Endothelial cell of umbilical vein (primary cell): ENCODE measurements at regions not wholly inside any gene's neighbourhood (a gene's known extent, or its start where the extent isn't known, plus 50 kb on each side); places are given as distances from the start of the nearest gene placed in this dataset.

Experiments used
- BruUV-seq: library from RNA; stranded (reverse); fragments of 400-500 nt; replicated peaks from 2 replicates; lab custom pipeline; 2021; lab: Mats Ljungman, UMichigan
- CTCF ChIA-PET: fragments of 300-600, 350-600 bp; sonication (Branson Sonifier 250); formaldehyde crosslinking; loops from one replicate; lab custom pipeline; 2021; ENCODE audit warnings: antibody characterized with exemption, inconsistent platforms; lab: Charles Lee
- POLR2A ChIA-PET: fragments of 300-600, 350-600 bp; sonication (Branson Sonifier 250); formaldehyde crosslinking; loops from one replicate; lab custom pipeline; 2021; ENCODE audit warnings: antibody characterized with exemption, inconsistent platforms; lab: Charles Lee
- DNase-seq: peaks from one replicate; pipeline ENCODE4 v3.0.0-alpha.2; 2011; ENCODE audit warnings: low read depth, low spot score
- FAIRE-seq: peaks from 2 replicates; lab custom pipeline; 2011; peaks lifted over from hg19 to GRCh38; lab: Jason Lieb, UNC
- H2AFZ ChIP-seq: 2 replicates; pipeline ENCODE4 v1.6.0; 2012; ENCODE audit warnings: low read depth, low read length, control low read depth, inconsistent platforms
- H3K27ac ChIP-seq: 2 replicates; pipeline ENCODE4 v1.5.1; 2011; ENCODE audit warnings: low read depth, mild to moderate bottlenecking, control low read depth, low read length, moderate library complexity; ENCODE audit not compliant: insufficient read depth
- H3K27me3 ChIP-seq, 2 experiments: 2 replicates each; pipeline versions ENCODE4 v1.6.0 to v1.6.1; 2011; ENCODE audit warnings: low read length in 2 of 2, mixed read lengths in 1 of 2; ENCODE audit not compliant: control insufficient read depth in 2 of 2, insufficient read depth in 2 of 2
- H3K36me3 ChIP-seq, 2 experiments: 2 replicates in 1 of 2; 3 replicates in 1 of 2; pipeline ENCODE4 v1.5.1; 2011; ENCODE audit warnings: low read length in 2 of 2, mild to moderate bottlenecking in 1 of 2, moderate library complexity in 1 of 2; ENCODE audit not compliant: control insufficient read depth in 2 of 2, insufficient read depth in 2 of 2; ENCODE audit errors: extremely low read depth in 1 of 2
- H3K4me1 ChIP-seq: 3 replicates; pipeline ENCODE4 v1.5.1; 2011; ENCODE audit warnings: mild to moderate bottlenecking, low read length; ENCODE audit not compliant: control insufficient read depth, insufficient read depth; ENCODE audit errors: extremely low read depth
- H3K4me2 ChIP-seq: 2 replicates; pipeline ENCODE4 v1.6.1; 2011; ENCODE audit warnings: low read length, control low read depth, mixed read lengths; ENCODE audit not compliant: insufficient read depth
- H3K4me3 ChIP-seq, 3 experiments: fragments of 200-600 bp in 1 of 3; sonication (generic), shearing (Covaris generic) in 1 of 3; replicated peaks in 1 of 3; 2 replicates each; pipeline ENCODE4 v1.5.1; 2011 to 2016; ENCODE audit warnings: control low read depth in 3 of 3, low read length in 3 of 3, mild to moderate bottlenecking in 2 of 3, inconsistent platforms in 1 of 3, low read depth in 1 of 3, moderate library complexity in 1 of 3; ENCODE audit not compliant: insufficient read depth in 1 of 3
- H3K79me2 ChIP-seq: 2 replicates; pipeline ENCODE4 v1.6.0; 2012; ENCODE audit warnings: low read length, inconsistent platforms; ENCODE audit not compliant: control insufficient read depth, insufficient read depth
- H3K9ac ChIP-seq: replicated peaks from 2 replicates; pipeline ENCODE3; 2011; ENCODE audit warnings: low read length, control low read depth; ENCODE audit not compliant: insufficient read depth; ENCODE audit errors: extremely low read depth
- H3K9me1 ChIP-seq: replicated peaks from 3 replicates; pipeline ENCODE4 v1.6.0; 2011; ENCODE audit warnings: mild to moderate bottlenecking, low read length; ENCODE audit not compliant: control insufficient read depth, insufficient read depth; ENCODE audit errors: extremely low read depth
- H3K9me3 ChIP-seq: replicated peaks from 2 replicates; pipeline ENCODE4 v1.5.1; 2012; ENCODE audit warnings: low read length, inconsistent platforms; ENCODE audit not compliant: control insufficient read depth, insufficient read depth
- H4K20me1 ChIP-seq: replicated peaks from 2 replicates; pipeline ENCODE3; 2011; ENCODE audit warnings: mild to moderate bottlenecking, low read length; ENCODE audit not compliant: control insufficient read depth, insufficient read depth; ENCODE audit errors: extremely low read depth
- EZH2 ChIP-seq: IDR thresholded peaks from 2 replicates; pipeline ENCODE4 v1.6.1; 2012; ENCODE audit warnings: borderline replicate concordance, low read depth, mild to moderate bottlenecking, moderate library complexity, low read length, inconsistent platforms; ENCODE audit not compliant: severe bottlenecking
- FOS ChIP-seq: IDR thresholded peaks from 2 replicates; pipeline ENCODE4 v1.6.1; 2011; ENCODE audit warnings: mild to moderate bottlenecking, low read length, moderate library complexity, borderline replicate concordance; ENCODE audit not compliant: insufficient read depth
- GATA2 ChIP-seq: IDR thresholded peaks from 2 replicates; pipeline ENCODE4 v1.7.0; 2011; ENCODE audit warnings: low read depth, mild to moderate bottlenecking, moderate library complexity, mixed read lengths, low read length; ENCODE audit not compliant: insufficient read length, insufficient read depth
- JUN ChIP-seq: IDR thresholded peaks from 2 replicates; pipeline ENCODE4 v1.6.1; 2011; ENCODE audit warnings: borderline replicate concordance, low read depth; ENCODE audit not compliant: insufficient read length, insufficient read depth
- MYC ChIP-seq: IDR thresholded peaks from one replicate; pipeline ENCODE4 v1.6.1; 2011; ENCODE audit warnings: mild to moderate bottlenecking, low read depth, low read length
- POLR2A ChIP-seq: IDR thresholded peaks from 2 replicates; pipeline ENCODE4 v1.6.1; 2012; ENCODE audit warnings: low read depth, mild to moderate bottlenecking, control low read depth, low read length
- POLR2AphosphoS5 ChIP-seq: IDR thresholded peaks from 2 replicates; pipeline ENCODE4 v1.6.1; 2012; ENCODE audit warnings: low read depth, mild to moderate bottlenecking, control low read depth, low read length, moderate library complexity; ENCODE audit not compliant: insufficient read depth
- dilution Hi-C: fragments of 300-500 bp; cut with MboI; formaldehyde crosslinking; loops from one replicate; pipeline ENCODE4 v1.15.0; 2019; ENCODE audit warnings: low sequenced_read_pairs; ENCODE audit not compliant: extremely low pct_ligation_motif_present
- intact Hi-C: fragments of 100-400 bp; cut with micrococcal nuclease; formaldehyde crosslinking; loops from one replicate; pipeline ENCODE4 v1.10.0; 2022
- TF ChIP-seq, protein P1 (sequence below): IDR thresholded peaks from 2 replicates; pipeline ENCODE4 v1.6.1; 2011; ENCODE audit not compliant: insufficient read depth, insufficient read length
- TF ChIP-seq, protein P2 (sequence below), 2 donors: IDR thresholded peaks; 1 replicate in 1 of 2; 2 replicates in 1 of 2; pipeline ENCODE4 v1.5.1; 2011; ENCODE audit warnings: low read length in 2 of 2, mild to moderate bottlenecking in 2 of 2, moderate library complexity in 2 of 2, control low read depth in 1 of 2, inconsistent platforms in 1 of 2, low read depth in 1 of 2; ENCODE audit not compliant: insufficient read depth in 1 of 2; ENCODE audit errors: extremely low read depth in 1 of 2

DNA sequence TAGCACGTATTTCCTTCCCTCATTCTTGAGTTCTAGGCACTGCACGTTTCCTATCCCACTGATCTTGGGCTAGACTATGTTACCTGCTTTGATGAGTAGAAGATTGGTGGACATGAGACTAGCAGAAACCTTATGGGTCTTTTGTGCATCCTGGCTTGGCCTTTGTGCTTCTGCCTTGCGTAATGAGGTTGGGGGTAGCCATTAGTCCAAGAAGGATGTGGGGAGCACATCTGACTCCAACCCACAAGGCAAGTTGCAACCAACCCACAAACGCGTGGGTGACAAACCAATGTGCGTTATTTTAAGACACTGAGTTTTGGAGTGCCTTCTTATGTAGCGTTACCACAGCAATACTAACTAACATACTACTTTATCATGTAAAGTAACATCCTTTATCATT lies 180.4 kb upstream of the IRX5 start:
- POLR2A ChIA-PET = no interaction called here

More for the DNA sequence above, 180.4 kb upstream of the IRX5 start:
- H4K20me1 ChIP-seq = no peaks in the 10 kb centered on the region
- no peak overlapping the region for H3K27ac ChIP-seq
- CTCF ChIA-PET = no interaction called here
- no peaks in the 10 kb centered on the region for H3K36me3 ChIP-seq
- DNase-seq (no peak), FAIRE-seq (no peak)
- H3K4me2 ChIP-seq = no peak overlapping the region
- intact Hi-C loops (no loop called here), dilution Hi-C loops (no loop called here)
- no peaks in the 10 kb centered on the region for H3K9me1 ChIP-seq
- no peak for TF ChIP-seq MYC
- TF ChIP-seq, protein P1, sequence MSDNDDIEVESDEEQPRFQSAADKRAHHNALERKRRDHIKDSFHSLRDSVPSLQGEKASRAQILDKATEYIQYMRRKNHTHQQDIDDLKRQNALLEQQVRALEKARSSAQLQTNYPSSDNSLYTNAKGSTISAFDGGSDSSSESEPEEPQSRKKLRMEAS = no peak
- no peak for TF ChIP-seq JUN
- TF ChIP-seq, protein P2, sequence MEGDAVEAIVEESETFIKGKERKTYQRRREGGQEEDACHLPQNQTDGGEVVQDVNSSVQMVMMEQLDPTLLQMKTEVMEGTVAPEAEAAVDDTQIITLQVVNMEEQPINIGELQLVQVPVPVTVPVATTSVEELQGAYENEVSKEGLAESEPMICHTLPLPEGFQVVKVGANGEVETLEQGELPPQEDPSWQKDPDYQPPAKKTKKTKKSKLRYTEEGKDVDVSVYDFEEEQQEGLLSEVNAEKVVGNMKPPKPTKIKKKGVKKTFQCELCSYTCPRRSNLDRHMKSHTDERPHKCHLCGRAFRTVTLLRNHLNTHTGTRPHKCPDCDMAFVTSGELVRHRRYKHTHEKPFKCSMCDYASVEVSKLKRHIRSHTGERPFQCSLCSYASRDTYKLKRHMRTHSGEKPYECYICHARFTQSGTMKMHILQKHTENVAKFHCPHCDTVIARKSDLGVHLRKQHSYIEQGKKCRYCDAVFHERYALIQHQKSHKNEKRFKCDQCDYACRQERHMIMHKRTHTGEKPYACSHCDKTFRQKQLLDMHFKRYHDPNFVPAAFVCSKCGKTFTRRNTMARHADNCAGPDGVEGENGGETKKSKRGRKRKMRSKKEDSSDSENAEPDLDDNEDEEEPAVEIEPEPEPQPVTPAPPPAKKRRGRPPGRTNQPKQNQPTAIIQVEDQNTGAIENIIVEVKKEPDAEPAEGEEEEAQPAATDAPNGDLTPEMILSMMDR (IDR thresholded peaks at IDR 0.05; ENCODE audit: extremely low read depth in 1 of 2, insufficient read depth in 1 of 2, low read depth in 1 of 2, low read length in 2 of 2) = no peak
- no peak for TF ChIP-seq GATA2
- no peak for TF ChIP-seq POLR2A
- TF ChIP-seq FOS = no peak
- no peak for TF ChIP-seq EZH2
- no peak for TF ChIP-seq POLR2AphosphoS5
- no peak overlapping the region for H3K9ac ChIP-seq
- H3K4me3 ChIP-seq = no peak overlapping the region
- H3K9me3 ChIP-seq = no peaks in the 10 kb centered on the region
- H3K79me2 ChIP-seq = no peaks in the 10 kb centered on the region
- H2AFZ ChIP-seq = no peak overlapping the region
- H3K4me1 ChIP-seq = no peaks in the 10 kb centered on the region
- BruUV-seq = no TSS peak
- no peaks in the 10 kb centered on the region for H3K27me3 ChIP-seq
